ENCODE measurements at regions not wholly inside any gene's neighbourhood (a gene's known extent, or its start where the extent isn't known, plus 50 kb on each side); places are given as distances from the start of the nearest gene placed in this dataset.

- TF ChIP-seq CTCF (conservative IDR thresholded peaks at IDR 0.05; ENCODE audit: low read depth in 2 of 2) (no peak), JUNB (IDR thresholded peaks at IDR 0.05; ENCODE audit: unreplicated experiment) (no peak), EZH2 (IDR thresholded peaks at IDR 0.05; ENCODE audit: low read depth, unreplicated experiment) (no peak), ZNF331 (CRISPR knock-in tag; IDR thresholded peaks at IDR 0.05; ENCODE audit: low read depth) (no peak), POLR2AphosphoS5 (IDR thresholded peaks at IDR 0.05; ENCODE audit: low read depth) (no peak), EZH2phosphoT487 (IDR thresholded peaks at IDR 0.05; ENCODE audit: unreplicated experiment) (no peak), REST (IDR thresholded peaks at IDR 0.05; ENCODE audit: unreplicated experiment) (no peak)
These were observed 157.3 kb upstream of the BDNF start for GRCh38 chr11:27857588-27857987.
